ENCODE measurements at regions not wholly inside any gene's neighbourhood (a gene's known extent, or its start where the extent isn't known, plus 50 kb on each side); places are given as distances from the start of the nearest gene placed in this dataset.

DNA sequence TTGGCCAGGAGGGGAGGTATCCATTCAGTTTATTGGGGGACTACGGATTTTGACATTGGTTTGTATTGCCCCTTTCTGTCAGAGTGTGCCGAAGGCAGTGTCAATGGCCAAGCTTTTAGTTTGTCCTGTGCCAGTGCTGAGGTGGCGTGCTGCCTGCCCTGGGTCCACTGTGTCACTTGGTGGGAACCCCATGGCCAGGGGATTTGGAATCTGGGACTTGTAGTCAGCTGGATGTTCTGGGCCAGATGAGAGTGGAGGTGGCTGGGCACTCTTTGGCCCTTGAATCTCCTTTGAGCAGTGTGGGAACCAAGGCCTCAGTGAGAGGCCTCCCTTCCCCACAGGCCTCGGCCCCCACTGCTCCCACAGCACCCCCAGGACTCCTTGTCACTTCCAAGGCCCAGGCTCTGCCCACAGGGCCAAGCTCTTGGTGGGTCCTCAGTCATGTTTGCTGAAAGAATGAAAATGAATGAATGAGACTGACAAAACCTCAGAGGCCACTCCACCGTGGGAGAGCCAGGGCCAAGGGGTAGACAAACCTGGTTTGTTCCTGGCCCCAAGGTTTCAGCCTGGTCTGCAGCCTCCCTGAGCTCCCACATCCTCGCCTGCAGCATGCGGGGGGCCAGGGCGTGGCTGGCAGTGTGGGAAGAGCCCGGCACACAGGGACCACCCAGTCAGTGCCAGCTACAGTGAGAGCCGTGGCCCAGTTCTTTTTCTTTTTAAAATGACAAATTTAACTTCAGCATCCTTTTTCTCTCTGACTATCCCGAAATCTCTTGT is 412.2 kb downstream of the MATN1 start:
- no peak for DNase-seq

DNA sequence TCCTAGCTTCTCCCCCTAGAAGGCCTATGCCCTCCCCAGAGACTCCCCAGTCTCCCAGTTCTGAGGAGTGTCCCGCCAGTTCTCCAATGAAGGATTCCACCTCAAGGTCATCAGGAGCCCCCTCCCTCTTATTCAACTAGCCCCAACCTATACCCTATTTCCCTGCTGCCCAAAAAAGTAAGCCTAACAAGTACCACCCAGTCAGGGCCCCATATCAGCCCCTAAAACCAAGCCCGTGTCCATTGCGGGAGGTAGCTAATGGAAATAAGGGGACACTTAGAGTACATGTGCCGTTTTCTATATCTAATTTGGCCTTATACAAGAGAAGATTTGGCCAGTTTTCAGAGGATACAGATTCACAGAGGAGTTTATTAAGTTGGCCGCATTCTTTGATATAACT is 416.2 kb downstream of the MATN1 start:
- DNase-seq: no peak

- DNase-seq: no peak
Observed at GRCh38 chr1:30305519-30305918, 417.9 kb downstream of the MATN1 start.

DNA sequence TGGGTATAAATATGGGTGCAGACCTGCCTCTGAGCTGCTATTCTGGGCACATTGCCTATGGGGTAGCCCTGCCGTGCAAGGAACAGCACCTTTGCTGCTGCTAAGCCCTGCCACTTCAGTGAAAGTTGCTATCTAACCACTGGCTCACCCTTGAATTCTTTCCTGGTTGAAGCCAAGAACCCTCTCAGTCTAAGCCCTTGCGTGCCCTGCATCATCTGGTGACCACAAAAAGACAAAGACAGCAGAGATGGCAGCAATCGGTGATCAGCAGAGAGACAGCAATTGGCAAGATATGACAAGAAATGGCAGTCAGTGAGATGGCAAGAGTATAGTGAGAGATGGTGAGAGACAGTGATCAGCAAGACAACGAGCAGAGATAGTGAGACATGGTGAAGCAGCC is 418.3 kb downstream of the MATN1 start:
- DNase-seq: no peak

DNA sequence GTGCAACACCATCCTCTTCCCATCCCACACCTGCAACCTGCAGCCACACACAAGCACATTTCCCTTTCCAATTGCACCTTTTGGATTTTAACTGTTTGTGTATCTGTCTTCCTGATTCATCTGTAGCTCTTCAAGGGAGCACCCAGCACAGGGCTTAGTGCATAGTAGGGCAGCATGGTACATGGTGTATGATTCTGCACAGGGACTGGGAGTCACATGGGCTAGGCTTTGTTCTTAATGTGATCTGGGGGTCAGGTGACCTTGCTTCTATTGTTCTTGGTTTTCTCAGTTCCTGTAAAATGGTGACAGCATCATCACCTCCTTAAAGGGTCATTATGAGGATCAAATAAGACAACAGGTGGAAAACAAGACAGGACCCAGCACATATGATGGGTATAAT is 419.3 kb downstream of the MATN1 start:
- no peak for DNase-seq

DNA sequence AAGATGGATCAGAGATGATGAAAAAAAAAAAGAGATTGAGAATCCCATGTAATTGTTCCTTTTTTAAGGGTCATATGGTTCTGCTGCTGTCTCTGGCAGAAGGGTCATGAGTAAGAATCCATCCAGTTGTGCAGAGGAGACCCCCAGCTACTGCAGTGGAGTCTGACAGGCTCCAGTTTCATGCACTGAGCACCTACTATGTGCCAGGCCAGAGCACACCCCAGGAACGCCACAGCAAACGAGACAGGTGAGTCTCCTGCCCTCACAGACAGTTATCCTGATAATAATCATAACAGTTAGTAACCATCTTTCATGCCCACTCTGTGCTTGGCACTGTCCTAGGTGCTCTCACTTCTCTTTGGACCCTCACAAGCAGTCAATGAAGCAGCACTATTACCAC is 420.0 kb downstream of the MATN1 start:
- DNase-seq: no peak

DNA sequence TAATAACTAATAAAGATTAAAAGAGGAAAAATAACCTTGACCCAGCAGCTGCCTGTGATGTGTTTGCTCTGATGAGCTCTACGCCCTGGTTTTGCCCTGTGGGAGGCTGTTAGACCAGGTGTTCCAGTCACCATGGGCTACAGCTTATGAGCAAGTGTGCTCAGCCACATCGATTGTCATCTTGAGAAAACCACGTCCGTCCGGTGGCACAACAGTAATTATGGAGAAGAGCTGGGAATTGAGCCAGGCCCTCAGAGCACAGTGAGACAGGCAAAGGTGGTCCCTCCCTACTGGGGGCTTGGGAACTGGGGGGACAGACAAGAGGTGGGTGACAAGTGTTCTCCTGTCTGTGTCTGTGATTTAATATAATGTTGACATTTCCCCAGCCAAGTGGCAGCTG is 420.5 kb downstream of the MATN1 start:
- no peak for DNase-seq

GRCh38 chr1:30300669-30301068 is 422.7 kb downstream of the MATN1 start:
- no peak for DNase-seq

DNA sequence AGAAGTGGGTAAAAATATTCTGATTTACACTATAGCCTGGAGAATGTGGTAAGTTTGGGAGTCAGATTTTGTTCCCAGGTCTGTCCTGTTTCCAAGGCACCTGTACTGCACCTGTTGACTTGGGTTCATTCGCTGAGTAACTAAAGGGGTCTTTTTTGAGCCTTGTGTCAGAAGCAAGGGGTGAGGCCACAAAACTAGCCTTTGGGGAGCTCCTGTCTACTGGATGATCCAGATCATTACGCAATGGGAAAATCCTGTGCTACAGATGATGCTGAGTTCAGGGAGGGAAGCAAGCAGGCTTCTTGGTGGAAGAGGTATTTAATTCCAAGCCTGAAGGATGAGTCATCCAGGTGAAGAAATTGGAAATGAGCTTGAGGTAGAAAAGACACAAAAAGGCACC is 424.0 kb downstream of the MATN1 start:
- no peak for DNase-seq

DNA sequence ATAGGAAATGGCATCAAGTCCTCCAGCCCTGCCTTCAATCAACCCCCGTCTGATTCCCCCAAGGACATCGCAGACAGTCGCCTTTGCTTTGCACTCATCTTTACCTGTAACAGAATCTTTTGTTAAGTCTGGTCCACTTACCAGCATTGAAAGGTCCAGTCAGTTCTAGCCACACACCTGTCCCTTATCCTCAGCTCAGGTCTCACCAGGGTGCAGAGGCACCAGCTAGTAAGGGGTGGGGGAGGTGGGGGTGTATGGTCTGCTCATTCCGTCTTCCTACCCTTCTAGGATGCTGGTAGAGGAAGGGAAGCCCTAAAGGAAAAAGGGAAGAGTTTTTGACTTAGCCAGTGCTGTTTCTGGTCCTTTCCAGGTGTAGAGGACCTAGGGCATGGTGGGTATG is 427.7 kb downstream of the MATN1 start:
- DNase-seq: no peak

- DNase-seq: no peak
Observed at GRCh38 chr1:30295266-30295665, 428.1 kb downstream of the MATN1 start.

GRCh38 chr1:30294508-30294907 is 428.9 kb downstream of the MATN1 start:
- no peak for DNase-seq

- no peak for DNase-seq
Observed at GRCh38 chr1:30292451-30292850, 430.9 kb downstream of the MATN1 start.

DNA sequence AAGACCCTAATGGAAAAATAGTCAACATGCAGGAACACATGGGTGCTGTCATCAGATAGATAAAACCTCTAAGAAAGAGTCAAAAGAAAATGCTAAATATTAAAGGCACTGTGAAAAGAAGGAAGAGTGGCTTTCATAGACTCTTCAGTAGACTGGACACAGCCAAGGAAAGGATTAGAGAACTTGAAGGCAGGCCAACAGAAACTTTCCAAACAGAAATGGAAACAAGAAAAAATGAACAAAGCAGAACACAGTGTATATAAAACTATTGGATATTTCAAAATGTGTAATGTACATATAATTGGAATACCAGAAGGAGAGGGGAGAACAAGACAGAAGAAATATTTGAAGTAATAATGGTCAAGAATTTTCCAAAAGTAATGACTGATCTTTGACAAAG is 431.9 kb downstream of the MATN1 start:
- no peak for DNase-seq

GRCh38 chr1:30290581-30290980 is 432.8 kb downstream of the MATN1 start:
- no peak for DNase-seq

- no peak for DNase-seq
Observed at GRCh38 chr1:30287976-30288375, 435.4 kb downstream of the MATN1 start.

DNA sequence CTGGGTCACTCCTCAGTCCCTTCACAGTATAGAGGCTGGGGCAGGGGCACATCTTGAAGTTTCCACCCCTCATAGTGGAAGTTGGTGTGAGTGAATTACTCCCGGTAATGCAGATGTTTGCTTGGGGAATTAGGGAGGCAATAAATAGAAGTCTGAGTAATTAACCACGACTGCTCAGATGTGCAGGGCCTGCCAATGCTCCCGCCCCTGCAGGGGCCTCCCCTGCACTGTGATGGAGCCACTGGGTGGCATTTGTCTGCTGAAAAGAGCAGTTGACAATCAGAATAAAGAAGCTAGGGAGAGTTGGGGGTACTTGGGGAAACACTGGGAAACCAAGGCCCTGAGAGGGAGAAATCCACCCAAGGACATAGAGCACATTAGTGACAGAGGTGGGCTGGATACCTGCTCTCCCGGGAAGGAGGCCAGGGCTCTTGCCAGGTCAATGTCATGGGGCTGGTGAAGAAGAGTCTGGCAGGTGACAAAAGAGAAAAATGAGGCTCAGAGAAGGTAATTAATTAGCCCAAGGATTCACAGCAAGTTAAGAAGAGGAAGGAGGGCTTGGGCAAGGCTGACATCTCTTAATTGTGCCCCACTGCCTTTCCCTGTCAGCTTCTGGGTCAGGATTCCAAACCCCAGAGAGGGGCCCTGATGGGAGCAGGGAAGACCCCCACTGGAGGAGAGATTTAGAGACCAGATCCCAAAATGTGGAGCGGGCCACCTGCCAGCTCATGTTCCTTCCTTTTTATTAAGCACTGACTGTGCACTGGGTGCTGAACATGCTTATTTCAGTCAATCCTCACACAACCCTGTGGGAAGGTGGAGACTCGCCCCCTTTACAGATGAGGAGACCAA is 436.2 kb downstream of the MATN1 start:
- DNase-seq: no peak

DNA sequence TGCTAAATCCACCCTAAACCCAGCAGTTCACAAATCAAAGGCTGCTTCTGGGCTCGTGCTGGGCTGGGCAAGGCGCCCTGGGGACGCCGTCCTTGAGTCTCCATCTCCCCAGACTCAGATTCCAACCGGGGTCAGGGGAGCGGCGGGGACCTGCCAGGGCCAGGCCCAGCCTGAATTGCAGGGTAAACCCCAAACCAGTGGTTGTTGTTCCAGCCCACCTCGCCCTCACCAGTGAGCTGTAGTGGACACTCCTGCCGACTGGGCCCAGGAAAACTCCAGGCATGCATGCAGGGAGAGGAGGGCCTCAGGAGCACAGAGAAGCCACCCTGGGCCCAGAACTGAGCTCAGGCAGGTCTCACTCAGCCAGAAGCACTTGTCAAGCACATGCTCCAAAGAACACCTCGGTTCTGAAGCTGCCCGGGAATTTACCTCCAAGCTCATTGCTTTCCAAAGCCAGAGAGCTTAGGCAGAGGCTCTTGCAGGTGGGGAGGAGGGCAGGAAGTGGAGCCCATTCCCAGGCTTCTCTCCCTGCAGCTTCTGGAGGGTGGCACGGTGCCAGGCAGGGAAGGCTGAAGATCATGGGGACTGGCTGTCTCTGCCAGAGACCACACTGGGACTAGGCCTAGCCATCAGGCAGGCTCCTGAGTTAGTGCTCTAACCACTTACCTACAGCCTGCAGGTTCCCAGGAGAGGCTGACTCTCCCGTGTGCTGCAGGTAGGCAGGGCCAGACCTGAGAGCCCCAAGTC is 437.0 kb downstream of the MATN1 start:
- DNase-seq: no peak

GRCh38 chr1:30285501-30285932 is 437.9 kb downstream of the MATN1 start:
- no peak for DNase-seq

GRCh38 chr1:30284728-30285475 is 438.5 kb downstream of the MATN1 start:
- no peak for DNase-seq

DNA sequence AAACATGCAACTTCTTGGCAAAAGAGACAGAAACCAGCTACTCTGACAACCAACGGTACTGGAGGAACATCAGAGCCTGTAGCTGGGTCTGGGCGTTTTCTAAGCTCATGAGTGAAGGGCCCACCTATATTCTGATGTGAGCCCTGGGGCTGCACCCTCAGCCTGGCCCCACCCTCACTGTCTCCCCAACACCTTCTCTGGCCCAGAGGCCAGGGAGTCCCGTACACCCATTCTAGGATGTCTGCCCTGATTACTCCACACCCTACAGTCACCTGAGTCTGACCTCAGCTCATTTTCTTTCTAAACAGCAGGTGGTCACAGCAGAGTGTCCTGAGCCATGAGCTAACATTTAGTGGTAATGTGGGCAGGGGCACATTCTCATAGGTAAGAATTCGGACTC is 439.2 kb downstream of the MATN1 start:
- no peak for DNase-seq

DNA sequence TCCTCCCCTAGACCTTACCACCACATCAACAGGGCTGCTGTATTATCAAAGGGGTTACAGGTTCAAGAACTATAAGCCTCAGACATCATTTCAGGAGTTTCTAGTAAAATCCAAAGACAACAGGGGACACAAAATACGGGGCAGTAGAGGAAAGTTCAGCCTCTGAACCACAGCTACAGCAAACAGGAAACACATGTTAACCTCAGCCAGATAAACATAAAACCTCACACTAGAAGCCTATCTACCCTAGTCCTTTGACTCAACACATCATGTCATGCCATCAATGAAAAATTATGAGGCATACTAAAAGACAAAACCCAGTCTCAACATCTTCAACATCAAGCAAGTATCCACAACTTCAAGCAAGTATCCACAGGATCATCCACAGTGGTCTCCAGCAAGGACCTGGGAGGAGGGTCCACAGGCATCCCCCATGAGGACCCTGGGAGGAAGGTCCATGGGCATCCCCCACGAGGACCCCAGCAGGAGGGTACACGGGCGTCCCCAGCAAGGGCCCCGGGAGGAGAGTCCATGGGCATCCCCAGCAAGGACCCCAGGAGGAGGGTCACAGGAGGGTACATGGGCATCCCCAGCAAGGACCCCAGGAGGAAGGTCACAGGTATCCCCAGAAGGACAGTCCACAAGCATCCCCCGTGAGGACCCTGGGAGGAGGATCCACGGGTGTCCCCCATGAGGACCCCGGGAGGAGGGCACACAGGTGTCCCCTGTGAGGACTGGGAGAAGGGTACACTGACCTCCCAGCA is 440.0 kb downstream of the MATN1 start:
- no peak for DNase-seq
